ENCODE measurements at regions not wholly inside any gene's neighbourhood (a gene's known extent, or its start where the extent isn't known, plus 50 kb on each side); places are given as distances from the start of the nearest gene placed in this dataset.

DNA sequence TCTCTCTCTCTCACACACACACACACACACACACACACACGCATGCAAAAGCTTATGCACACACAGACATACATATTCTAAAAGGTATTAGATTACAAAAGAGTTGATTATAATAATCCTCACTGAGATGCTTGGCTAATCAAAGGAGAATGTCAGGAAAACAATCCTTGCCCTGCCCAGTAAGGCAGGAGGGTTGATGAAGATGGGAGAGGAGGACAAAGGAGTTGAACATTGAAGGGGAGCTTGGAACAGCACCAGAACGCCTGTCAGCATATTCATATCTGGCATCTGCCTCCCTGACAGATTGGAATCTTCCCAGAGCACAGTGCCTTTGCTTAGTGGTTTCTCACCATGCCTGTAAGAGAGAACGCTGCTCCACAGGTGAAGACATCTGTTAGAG lies 68.6 kb upstream of the PALMD start:
- no peak for DNase-seq

DNA sequence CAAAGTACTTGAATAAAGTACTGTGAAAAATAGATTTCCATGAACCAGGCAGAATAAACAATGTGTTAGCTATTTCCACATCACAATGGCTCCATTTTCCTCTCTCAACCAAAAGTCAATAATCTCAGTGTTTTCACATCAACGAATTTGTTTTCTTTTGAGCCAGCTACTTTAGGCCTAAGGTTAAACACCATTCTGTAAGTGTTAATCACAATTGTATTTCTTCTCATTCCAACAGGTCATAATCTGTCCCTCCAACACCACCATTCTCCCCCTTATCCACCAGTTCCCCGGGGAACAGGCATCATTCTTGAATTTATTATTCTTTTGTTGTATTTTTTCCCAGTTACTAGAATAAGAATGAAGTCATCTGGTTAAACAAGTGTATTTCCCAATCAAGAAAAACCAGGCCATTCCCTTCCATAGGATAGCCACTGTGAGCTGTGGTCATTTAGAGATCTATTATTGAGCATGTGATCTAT lies 66.2 kb upstream of the PALMD start:
- DNase-seq, result no peak

DNA sequence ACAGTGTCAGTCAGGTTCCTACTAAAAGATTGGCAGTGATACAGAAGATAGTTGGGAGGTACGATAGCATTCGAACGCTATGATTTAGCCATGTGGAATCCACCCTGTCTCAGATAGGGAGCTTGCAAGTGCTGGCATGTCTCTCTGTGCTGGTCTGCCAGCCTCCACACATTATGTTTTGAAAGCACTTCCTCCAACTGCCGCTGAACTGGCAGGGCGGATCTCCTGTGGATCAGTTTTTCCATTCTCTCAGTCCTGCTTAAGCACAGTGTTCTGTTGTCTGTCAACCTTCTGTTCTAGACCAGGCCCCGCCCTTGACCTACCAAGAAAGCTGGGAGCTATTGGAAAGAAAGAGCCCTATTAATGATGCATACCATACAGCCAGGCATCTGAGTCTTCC lies 65.5 kb upstream of the PALMD start:
- no peak for DNase-seq

DNA sequence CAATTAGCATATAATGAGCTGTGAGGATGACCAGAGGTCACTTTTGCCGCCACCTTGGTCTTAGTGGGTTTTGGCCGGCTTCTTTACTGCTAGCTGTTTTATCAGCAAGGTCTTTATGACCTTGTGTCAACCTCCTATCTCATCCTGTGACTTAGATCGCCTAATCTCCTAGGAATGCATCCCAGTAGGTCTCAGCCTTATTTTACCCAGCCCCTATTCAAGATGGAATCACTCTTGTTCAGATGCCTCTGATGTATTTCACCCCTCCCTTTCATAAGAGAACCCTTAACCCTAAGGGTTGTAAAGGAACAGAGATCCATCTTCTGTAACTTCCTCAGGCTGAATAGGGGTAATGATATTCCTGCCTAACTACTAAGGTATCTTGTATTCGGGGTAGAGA lies 58.9 kb upstream of the PALMD start:
- DNase-seq, result no peak

DNA sequence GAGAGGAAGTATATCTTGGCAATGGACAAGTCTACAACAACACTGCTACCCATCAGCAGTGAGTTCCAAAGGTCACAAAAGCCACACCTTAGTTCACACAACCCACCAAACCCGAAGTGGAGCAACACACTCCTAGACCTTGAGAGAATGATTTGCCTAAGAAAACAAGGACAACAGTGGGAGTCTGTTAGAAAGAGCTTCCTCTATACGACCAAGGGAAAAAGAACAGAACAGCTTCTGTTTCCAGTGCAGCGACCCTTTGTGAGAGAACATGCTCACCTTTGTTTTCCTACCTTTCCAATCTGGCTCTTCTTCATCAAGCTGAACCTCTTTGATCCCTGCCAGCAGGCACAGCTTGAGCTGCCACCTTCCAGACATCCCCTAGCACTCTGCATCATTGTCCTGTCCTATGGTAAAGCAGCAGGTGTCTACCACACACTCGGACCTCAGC lies 56.7 kb upstream of the PALMD start:
- no peak for DNase-seq

DNA sequence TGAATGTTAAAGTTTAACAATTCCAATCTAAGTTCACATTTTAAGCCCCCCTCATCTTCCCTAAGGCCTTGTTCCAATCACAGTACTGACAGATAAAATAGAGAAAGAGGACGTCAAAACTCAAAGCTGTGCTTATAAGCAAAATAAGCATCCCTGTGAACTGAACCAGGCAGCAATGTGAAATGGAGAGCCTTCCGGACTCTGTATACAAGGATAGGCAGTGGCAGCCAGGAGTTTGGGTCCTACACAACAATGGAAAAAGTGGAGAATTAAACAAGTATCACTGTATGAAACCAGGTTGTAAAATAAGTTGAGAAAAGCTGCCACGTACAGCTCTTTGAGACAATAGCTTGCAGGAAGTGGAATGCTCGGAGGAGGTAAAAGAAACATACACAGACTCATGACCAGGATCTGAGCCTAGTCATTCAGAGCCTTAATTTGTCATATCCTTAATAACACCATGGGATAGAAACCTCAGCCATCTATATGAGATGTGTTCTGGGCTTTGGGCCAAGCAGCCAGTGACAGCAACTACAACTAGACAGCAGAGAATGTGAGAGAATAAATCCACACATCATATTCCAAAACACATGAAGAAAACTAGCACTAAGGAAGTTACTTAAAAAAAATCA lies 55.2 kb upstream of the PALMD start:
- DNase-seq, result no peak

DNA sequence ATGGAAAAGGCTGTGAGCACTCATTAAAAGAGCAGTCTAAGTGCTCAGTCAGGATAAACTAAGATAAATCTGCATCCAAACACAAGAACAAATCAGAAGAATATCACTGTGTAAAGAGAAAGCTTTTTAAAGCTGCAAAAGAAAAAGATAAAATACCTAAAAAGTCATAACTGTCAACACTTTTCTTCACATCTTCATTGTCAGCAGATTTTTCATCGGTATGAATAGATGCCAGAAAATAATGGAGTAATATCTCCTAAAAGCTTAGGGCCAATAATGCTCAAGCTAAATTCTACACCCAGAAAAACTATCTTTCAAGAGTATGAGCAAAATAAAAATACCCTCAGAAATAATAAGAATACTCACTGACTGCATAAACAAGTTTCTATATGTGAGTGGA lies 54.0 kb upstream of the PALMD start:
- DNase-seq, result no peak

DNA sequence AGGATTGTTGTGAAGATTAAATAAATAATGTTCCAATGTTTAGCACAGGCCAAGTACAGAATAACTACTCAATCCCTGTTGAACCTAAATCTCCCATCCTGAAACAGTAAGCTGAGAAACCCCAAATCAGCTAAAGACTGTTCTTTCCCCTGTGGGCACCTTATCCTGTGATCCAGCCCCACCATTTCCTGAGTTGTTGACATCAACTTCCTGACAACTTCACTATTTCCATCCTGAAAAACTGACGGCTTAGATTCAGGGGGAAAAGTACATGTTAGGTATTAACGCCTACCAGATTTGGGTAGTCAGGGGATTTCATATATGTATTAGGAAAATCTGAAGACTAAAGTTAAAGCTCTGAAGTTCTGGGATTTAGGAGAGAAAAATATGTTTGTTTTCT lies 51.7 kb upstream of the PALMD start:
- no peak for DNase-seq

DNA sequence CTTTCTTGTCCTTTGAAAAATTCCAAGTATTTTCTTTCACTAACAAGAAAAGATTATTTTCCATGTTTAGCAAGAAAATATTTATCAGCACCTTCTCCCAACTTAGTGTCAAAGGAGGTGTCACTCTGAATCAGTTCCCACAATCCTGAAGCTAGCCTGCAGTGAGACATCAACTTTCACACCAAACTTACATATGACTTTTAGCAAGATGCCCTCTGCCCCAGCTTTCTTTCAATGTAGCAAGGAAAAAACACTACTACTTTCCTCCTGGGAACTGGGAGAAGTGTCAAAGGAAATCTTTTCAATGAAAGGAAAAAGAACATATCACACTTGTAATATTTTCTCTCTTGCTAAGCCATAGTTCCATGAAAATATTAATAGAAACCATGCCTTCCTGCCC lies 50.9 kb upstream of the PALMD start:
- DNase-seq, result no peak

DNA sequence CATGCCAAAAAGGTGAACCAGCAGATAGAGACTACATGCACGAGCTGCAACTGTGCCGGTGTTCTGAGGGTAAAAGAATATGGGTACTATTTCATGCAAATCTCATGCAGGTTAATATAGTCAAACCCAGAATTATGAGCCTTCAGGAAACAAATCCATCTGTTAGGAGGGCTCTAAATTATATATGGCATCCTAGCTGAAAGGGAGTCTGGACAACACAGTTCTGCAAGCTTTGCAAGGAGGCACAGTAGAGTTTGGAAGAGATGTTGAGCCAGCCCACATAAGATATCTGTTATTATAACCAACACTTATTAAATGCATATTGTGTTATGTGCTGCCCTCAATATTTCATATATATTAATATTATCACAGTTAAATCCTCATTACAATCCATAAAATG lies 50.5 kb upstream of the PALMD start:
- no peak for DNase-seq
